Spleen (tissue), 7 donors: ENCODE measurements at regions not wholly inside any gene's neighbourhood (a gene's known extent, or its start where the extent isn't known, plus 50 kb on each side); places are given as distances from the start of the nearest gene placed in this dataset.

Experiments used
- CTCF ChIP-seq, 11 experiments: fragments of 200-600 bp in 7 of 11; fragments of 450-650 bp in 4 of 11; sonication (generic) in 4 of 11; IDR thresholded peaks in 8 of 11; conservative IDR thresholded peaks in 3 of 11; 1 replicate in 7 of 11; 2 replicates in 4 of 11; pipeline versions ENCODE4 v1.4.0 to v1.8.0; 2016 to 2021; ENCODE audit warnings: antibody characterized with exemption in 11 of 11, inconsistent platforms in 4 of 11, mild to moderate bottlenecking in 1 of 11
- POLR2A ChIP-seq, 3 donors: fragments of 450-650 bp; IDR thresholded peaks; one replicate each; pipeline ENCODE4 v1.5.1; 2017; ENCODE audit warnings: antibody characterized with exemption in 3 of 3, mild to moderate bottlenecking in 1 of 3
- donor health status: DM: no; HTN: no; CAD: no; lungs with moderate emphysema.
- donor health status: DM: no; HTN: no; CAD: no.
- donor health status: DM: no; HTN: no; CAD: no.

GRCh38 chr3:69579306-69580041 is 159.8 kb upstream of the MITF start:
- TF ChIP-seq CTCF (IDR thresholded peaks at IDR 0.05 in 8 of 11, conservative IDR thresholded peaks at IDR 0.05 in 3 of 11) = no peak
- TF ChIP-seq POLR2A (IDR thresholded peaks at IDR 0.05) = no peak
